ENCODE measurements at regions not wholly inside any gene's neighbourhood (a gene's known extent, or its start where the extent isn't known, plus 50 kb on each side); places are given as distances from the start of the nearest gene placed in this dataset.

DNA sequence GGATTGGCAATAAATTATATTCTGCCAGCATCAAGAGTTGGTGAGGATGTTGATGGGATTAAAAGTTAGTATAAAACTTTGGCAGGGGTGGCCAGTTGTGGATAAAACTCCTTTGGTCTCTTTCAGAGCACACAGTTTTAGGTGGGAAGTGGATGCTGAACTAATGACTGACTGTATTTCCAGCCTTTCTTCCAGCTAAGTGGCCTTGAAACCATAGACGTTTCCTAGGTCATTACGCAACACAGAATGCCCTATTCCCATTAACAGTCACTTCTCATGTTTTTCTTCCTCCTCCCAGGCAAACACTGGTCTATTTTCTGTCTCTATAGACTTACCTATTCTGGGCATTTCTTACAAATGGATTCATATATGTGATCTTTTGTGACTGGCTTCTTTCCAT lies 467.4 kb downstream of the NEBL start:
- no peaks in the 10 kb centered on the region for H3K27me3 ChIP-seq (replicated peaks in 1 of 4; ENCODE audit: control insufficient read depth in 3 of 4, extremely low read depth in 1 of 4, insufficient read depth in 3 of 4, low read length in 3 of 4)
- no peak overlapping the region for H3K14ac ChIP-seq (ENCODE audit: insufficient read length)
- H3K9me3 ChIP-seq (ENCODE audit: insufficient read depth in 2 of 2, low read depth in 1 of 2, low read length in 1 of 2), result peaks cover 3 to 5% of the 10 kb centered on the region in 2 experiments; a peak in 1 of 4 replicates
- no peaks in the 10 kb centered on the region for H4K20me1 ChIP-seq (replicated peaks in 1 of 2; ENCODE audit: control insufficient read depth in 1 of 2, insufficient read depth in 2 of 2, low read length in 2 of 2)
- no peaks in the 10 kb centered on the region for H3K36me3 ChIP-seq (ENCODE audit: control insufficient read depth in 2 of 4, insufficient read depth in 4 of 4, low read length in 3 of 4)
- DNase-seq (ENCODE audit: low read depth in 1 of 2, low spot score in 2 of 2), result no peak
- POLR2A ChIA-PET (ENCODE audit: partially characterized antibody), result no interaction called here
- TF ChIP-seq CEBPB (IDR thresholded peaks at IDR 0.05; ENCODE audit: low read depth, low read length) (peak; percentile 71), SP1 (IDR thresholded peaks at IDR 0.05; ENCODE audit: low read depth, low read length) (no peak)
- no peak overlapping the region for H3K4ac ChIP-seq (replicated peaks; ENCODE audit: insufficient read length, low read depth, low read length)
- no peak overlapping the region for H2BK15ac ChIP-seq (ENCODE audit: low read length)
- no peak overlapping the region for H3K56ac ChIP-seq (replicated peaks; ENCODE audit: insufficient read length, low read depth, low read length)
- no peak overlapping the region for H3K4me3 ChIP-seq (ENCODE audit: extremely low read depth in 1 of 4, insufficient read depth in 2 of 4, low read depth in 3 of 4, low read length in 4 of 4)
- H4K91ac ChIP-seq (replicated peaks; ENCODE audit: insufficient read length, low read length), result no peak overlapping the region
- H2AK5ac ChIP-seq (ENCODE audit: low read depth, low read length), result no peak overlapping the region
- H2AFZ ChIP-seq (ENCODE audit: low read length), result no peak overlapping the region
- H2BK20ac ChIP-seq (ENCODE audit: low read length), result no peak overlapping the region
- no peak overlapping the region for H2BK5ac ChIP-seq (ENCODE audit: low read depth, low read length)
- H3K18ac ChIP-seq (ENCODE audit: extremely low read depth, low read length), result no peak overlapping the region
- peaks cover 4% of the 10 kb centered on the region; the same call in 1 of the 2 replicates for H3K79me1 ChIP-seq (ENCODE audit: low read depth, low read length)
- H3K9ac ChIP-seq (replicated peaks in 1 of 4; ENCODE audit: extremely low read depth in 1 of 4, low read depth in 3 of 4, low read length in 3 of 4), result no peak overlapping the region
- H3K4me1 ChIP-seq (replicated peaks in 1 of 4; ENCODE audit: control insufficient read depth in 3 of 4, insufficient read depth in 4 of 4, low read length in 3 of 4), result no peaks in the 10 kb centered on the region
- no peak overlapping the region for H2BK12ac ChIP-seq (ENCODE audit: low read depth, low read length)
- no peak overlapping the region for H4K8ac ChIP-seq (ENCODE audit: extremely low read depth, insufficient read depth, low read length)
- no peak overlapping the region for H2BK120ac ChIP-seq (replicated peaks; ENCODE audit: low read depth, low read length)
- H3K27ac ChIP-seq (ENCODE audit: low read depth, low read length), result no peak overlapping the region
- CTCF ChIA-PET (ENCODE audit: partially characterized antibody), result no interaction called here
- H3K23me2 ChIP-seq (ENCODE audit: low read depth, low read length), result no peaks in the 10 kb centered on the region
- H4K5ac ChIP-seq (ENCODE audit: insufficient read length, low read depth, low read length), result no peak overlapping the region
- 88% methylated on average over 2 of the region's 2 CpGs; no CpG with 5 or more reads in 1 of the 2 experiments for WGBS, 2 experiments (ENCODE audit: extremely low coverage in 1 of 2, insufficient coverage in 1 of 2, insufficient read length in 1 of 2, insufficient replicate concordance in 2 of 2, low coverage in 1 of 2, low lambda C conversion rate in 2 of 2, missing lambda C conversion rate in 1 of 2)
- H3K79me2 ChIP-seq (ENCODE audit: control insufficient read depth in 1 of 2, insufficient read depth in 2 of 2, low read length in 2 of 2), result no peaks in the 10 kb centered on the region
- FAIRE-seq, result no peak
- H3K23ac ChIP-seq (ENCODE audit: insufficient read length), result no peak overlapping the region
- no peak overlapping the region for H3K4me2 ChIP-seq (ENCODE audit: insufficient read depth in 1 of 2, low read depth in 2 of 2, low read length in 2 of 2)

Data from H1 (cell line).